ENCODE measurements at regions not wholly inside any gene's neighbourhood (a gene's known extent, or its start where the extent isn't known, plus 50 kb on each side); places are given as distances from the start of the nearest gene placed in this dataset.

DNA sequence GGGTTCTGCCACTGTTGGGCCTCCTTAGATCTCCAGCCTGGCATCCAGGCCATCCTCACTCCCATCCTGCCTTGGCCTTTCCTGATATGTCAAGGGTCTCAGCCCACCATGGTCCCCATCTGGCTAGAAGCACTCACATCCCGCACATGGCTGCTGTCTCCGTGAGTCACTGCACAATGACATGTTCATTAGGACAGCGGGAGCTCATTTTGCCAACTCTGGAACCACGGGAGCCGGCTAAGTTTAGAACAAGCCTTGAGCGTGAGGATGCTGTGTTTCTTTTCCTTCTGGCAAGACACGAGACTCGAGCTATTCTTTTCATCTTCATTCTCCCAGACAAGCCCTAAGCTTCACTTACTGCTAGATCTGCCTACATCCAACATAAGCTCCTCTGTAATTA lies 65.7 kb upstream of the KSR1 start:
- intact Hi-C loops (cut with micrococcal nuclease), result no loop called here

GRCh38 chr17:27391427-27391826 lies 64.8 kb upstream of the KSR1 start:
- intact Hi-C loops (cut with micrococcal nuclease), result no loop called here

DNA sequence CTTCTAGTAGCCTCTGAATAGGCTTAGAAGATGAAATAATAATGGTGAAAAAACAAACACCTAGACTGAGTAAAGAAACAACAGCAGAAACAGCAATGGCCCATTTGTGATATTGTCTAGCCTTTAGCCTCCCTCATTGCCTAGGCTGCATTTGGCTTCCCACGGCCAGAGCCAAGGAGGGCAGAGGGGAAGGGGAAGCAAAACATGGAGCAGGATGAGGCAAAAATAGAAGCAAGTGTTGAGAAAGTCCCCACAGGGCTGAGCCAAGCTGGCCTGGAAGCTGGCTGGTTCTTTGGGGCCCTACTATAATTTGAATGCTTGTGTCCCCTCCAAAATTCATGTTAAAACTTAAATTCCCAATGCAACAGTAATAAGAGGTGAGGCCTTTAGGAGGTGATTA lies 60.2 kb upstream of the KSR1 start:
- intact Hi-C loops (cut with micrococcal nuclease), result no loop called here

- intact Hi-C loops (cut with micrococcal nuclease), result no loop called here
Measured at GRCh38 chr17:27396941-27397340, 59.3 kb upstream of the KSR1 start.

DNA sequence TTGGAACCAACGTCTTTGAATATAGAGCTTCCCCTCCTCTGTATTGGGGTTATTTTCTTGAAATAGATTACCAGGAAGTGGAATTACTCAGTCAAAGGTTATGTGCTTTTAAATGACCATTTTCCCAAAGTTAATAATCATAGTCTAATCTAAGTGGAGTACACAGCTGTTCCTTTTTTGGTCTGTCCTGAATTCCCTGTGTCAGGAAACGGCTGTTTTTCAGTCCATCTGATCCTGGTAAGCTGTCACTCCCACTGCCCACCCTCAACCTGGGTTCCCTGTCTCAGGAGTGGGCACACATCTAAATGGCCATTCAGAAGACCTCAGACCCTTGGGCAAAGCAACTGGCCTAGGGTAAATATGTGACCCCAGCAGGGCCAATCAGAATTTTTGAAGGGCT lies 57.6 kb upstream of the KSR1 start:
- intact Hi-C loops (cut with micrococcal nuclease), result no loop called here

- intact Hi-C loops (cut with micrococcal nuclease), result no loop called here
Measured at GRCh38 chr17:27400991-27401390, 55.3 kb upstream of the KSR1 start.

GRCh38 chr17:27402943-27403342 lies 53.3 kb upstream of the KSR1 start:
- intact Hi-C loops (cut with micrococcal nuclease), result no loop called here

- intact Hi-C loops (cut with micrococcal nuclease), result no loop called here
Measured at GRCh38 chr17:27403480-27404005, 52.7 kb upstream of the KSR1 start.

GRCh38 chr17:27404676-27405075 lies 51.6 kb upstream of the KSR1 start:
- intact Hi-C loops (cut with micrococcal nuclease), result no loop called here

Data from T-helper 2 cell treated with Interferon-gamma antibody and Interleukin-4, amounts not matched to agents 100 ng/mL and 5 ng/mL, for 36 hours (primary cell).